ENCODE measurements at regions not wholly inside any gene's neighbourhood (a gene's known extent, or its start where the extent isn't known, plus 50 kb on each side); places are given as distances from the start of the nearest gene placed in this dataset.

- TF ChIP-seq CTCF (IDR thresholded peaks at IDR 0.05) (no peak), POLR2A (IDR thresholded peaks at IDR 0.05) (no peak)
Measured at GRCh38 chr5:3954633-3955032, 359.0 kb downstream of the IRX1 start.
